HG02623 (cell line): ENCODE measurements at regions not wholly inside any gene's neighbourhood (a gene's known extent, or its start where the extent isn't known, plus 50 kb on each side); places are given as distances from the start of the nearest gene placed in this dataset.
"Not testable (repeated sequence)": the region's sequence is repeated elsewhere in the genome, so short reads cannot be mapped to it uniquely, and the experiment has no call there.

Experiments
- ATAC-seq: cut with Tn5 transposase; IDR thresholded peaks from one replicate; pipeline ENCODE4 v1.9.1; 2021; ENCODE audit warnings: moderate library complexity; ENCODE audit not compliant: unreplicated experiment

DNA sequence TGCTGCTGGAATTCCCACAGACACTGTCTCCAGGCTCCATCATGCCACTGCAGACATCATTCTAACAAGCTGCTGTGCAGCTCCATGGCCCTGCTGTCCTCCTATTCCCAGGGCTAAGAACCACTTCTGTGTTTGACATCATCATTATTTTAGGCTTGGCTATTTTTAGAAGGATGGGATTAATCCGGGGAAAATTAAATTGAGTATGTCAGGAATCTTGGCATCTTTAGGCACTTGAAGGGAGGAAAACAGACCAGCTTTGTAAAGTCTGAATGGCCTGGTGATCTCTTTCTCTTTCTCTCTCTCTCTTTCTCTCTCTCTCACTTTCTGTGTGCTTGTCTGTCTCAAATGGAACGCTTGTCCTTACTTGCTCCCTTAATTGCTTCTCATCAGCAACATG, 568.3 kb upstream of the FLRT2 start:
- ATAC-seq: no peak

DNA sequence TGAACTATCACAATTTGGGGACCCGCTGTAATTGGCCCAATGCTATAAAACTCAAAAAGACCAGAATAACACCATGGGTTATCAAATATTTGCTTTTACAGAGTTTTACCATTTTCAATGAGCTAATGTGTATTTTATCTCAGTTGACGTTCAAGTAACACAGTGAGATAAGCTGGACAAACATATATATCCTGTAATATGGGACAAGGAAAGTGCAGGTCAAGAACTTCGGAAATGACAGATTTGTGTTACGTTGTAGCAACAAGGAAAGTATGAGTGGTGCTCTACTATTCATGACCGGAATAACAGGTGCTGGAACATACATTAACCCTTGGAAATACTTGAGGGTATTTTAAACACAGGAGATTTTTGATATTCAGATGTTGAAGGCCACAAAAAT, 566.4 kb upstream of the FLRT2 start:
- no peak for ATAC-seq

DNA sequence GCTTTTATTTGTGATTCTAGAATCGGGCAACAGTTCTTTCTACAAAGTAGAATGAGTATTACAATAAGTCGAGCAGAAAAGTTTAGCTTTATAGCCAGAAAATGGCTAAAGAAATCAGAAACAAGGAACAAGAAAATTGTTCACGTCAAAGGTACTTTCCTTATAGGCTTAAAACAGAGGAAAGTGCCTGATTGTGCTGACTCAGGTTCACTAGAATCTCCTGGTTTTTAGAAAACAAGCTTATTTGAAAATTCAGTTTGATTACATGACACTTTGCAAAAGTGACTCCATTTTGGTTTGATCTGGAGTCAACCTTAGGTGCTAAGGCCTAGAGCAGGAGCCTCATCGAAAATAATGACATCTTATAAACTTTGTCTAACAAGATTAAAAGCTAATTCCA, 564.7 kb upstream of the FLRT2 start:
- no peak for ATAC-seq

GRCh38 chr14:84969501-84969900, 560.4 kb upstream of the FLRT2 start:
- no peak for ATAC-seq

DNA sequence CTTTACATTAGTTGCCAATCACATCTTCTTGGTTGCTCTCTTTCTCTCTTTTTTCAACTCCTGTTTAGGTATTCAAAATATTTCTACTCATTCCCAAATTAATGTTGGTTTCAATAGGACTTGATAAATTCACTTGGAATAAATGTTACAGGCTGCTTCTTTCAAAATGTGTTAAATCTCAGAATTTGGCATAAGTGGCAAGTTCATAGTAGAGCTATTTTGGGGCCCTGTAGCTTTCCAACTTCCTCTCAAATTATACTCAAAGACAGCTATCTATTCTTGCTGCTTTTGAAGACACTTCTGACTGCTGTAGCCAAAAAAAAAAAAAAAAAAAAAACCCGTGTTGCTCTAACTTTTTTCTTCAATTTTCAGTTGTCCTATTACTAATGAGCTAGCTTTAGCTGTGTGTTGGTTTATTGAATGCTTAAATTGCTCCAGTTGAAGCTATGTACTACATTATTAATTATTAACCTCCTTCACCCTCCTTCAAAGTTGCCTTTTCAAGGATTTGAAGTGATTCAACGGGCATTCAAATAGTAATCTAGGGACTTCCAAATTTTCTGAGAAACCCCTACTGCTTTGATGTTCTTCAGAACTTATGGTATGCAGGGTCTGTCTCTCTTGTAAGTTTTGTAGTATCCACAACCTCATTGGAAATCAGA, 554.6 kb upstream of the FLRT2 start:
- ATAC-seq: no peak

GRCh38 chr14:84976805-84977204, 553.1 kb upstream of the FLRT2 start:
- ATAC-seq: no peak

- no peak for ATAC-seq
Observed at GRCh38 chr14:84987042-84987441, 542.9 kb upstream of the FLRT2 start.

GRCh38 chr14:84988357-84988756, 541.6 kb upstream of the FLRT2 start:
- no peak for ATAC-seq

- ATAC-seq: no peak
Observed at GRCh38 chr14:84991021-84991420, 538.9 kb upstream of the FLRT2 start.

DNA sequence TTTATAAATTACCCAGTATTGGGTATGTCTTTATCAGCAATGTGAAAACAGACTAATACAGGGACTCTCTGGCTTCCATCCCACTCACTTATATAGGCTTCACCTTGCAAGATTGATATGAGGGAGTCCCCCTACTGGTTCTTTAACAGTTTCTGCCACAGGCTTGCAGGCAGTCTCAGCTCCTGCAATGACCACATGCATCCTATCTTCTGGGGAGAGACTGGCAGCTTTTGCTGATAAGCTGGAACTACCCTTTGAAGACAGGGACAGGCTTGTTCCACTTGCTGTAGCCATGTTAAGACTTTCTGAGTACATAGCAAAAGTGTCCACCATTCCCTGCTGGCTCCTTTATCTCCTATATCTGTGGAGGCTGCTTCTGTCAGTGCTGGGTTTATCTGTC, 531.7 kb upstream of the FLRT2 start:
- no peak for ATAC-seq

- no peak for ATAC-seq
Observed at GRCh38 chr14:85002846-85003245, 527.1 kb upstream of the FLRT2 start.

DNA sequence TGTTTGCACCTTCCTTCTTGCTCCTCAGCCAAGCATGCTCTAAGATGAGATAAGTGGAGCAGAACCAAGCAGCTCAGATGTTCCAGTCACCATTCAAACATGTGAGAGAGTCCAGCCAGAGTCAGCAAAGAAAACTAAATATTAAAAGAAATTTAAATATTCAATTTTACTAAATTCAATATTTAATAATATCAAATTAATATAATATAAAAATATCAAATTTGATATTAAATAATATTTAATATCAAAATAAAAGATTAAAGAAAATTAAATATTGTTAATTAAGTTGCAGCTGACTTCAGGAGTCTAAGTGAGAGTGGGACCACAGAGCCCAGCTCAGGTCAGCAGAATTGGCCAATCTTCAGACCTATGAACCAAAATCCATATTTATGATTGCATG, 526.1 kb upstream of the FLRT2 start:
- ATAC-seq: no peak

GRCh38 chr14:85009506-85009905, 520.4 kb upstream of the FLRT2 start:
- ATAC-seq: no peak

DNA sequence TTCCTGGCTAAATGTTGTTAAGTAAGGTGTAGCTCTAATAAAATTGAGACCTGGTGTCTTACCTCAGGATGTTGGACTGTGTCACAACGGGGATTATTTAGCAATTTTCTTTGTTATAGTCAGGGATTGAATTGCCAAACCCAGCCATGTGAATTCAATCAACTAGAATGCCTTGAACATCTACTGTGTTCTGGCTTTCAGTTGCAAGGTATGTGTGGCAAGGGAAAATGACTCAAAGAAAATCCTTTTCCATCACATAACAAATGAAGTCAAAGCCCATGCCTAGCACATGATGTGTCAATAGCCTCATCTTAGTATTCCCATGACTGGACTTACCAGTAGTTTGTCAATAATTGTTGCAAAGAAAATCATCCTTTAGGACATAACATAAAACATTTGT, 519.8 kb upstream of the FLRT2 start:
- no peak for ATAC-seq

DNA sequence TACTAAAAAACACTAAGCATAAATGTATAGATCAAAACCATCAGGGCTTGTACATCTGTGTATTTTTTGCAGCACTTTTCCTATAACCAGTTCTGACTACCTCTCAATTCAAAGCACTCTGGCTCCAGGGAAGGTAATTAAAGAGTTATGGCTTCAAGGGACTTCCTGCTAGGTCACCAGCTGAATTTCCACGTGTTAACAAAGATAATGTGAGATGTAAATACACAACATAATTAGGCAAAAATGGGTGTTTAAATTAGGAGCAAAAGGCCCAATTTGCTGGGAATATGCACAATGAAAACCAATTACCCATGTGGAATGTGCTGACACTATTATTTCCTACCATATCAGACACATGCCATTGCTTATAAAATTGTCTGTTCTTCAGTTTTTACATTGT, 513.4 kb upstream of the FLRT2 start:
- ATAC-seq: no peak

- ATAC-seq: not testable (repeated sequence)
Observed at GRCh38 chr14:85023866-85024265, 506.1 kb upstream of the FLRT2 start.

GRCh38 chr14:85024931-85025330, 505.0 kb upstream of the FLRT2 start:
- ATAC-seq: no peak

DNA sequence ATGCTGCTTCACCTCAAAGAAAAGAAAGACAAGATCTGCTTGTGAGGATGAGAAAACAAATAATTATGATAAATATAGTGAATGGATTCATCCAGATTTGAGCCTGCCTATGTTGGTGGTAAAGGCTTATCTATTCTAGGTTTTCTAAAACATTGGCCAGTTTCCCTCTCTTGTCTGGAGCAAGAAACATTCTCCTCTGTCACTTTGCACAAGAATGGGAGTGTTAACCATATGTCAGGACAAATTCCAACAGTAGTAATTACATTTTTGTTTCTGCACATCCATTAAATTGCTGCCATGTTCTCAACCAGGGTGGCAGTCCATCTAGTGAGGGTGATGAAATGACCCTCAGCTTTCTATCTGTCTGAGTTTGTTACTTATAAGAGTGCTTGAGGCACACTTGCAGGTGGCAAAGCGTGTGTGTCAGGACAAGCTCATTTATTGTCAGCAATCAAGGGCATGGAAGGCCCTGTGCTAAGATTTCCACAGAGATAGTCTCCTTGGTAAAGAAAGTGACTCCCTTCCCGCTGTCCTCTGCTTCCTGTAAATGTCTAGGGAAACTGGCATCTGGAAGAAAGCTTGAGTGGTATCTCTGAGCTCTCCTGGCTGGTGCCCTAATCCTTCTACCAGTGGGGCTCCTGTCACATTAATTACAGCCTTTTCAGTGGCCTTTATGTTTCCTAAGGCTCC, 502.1 kb upstream of the FLRT2 start:
- ATAC-seq: no peak

- no peak for ATAC-seq
Observed at GRCh38 chr14:85037411-85037810, 492.5 kb upstream of the FLRT2 start.

GRCh38 chr14:85038526-85039352, 491.2 kb upstream of the FLRT2 start:
- ATAC-seq: no peak

GRCh38 chr14:85039353-85039626, 490.7 kb upstream of the FLRT2 start:
- ATAC-seq: no peak

DNA sequence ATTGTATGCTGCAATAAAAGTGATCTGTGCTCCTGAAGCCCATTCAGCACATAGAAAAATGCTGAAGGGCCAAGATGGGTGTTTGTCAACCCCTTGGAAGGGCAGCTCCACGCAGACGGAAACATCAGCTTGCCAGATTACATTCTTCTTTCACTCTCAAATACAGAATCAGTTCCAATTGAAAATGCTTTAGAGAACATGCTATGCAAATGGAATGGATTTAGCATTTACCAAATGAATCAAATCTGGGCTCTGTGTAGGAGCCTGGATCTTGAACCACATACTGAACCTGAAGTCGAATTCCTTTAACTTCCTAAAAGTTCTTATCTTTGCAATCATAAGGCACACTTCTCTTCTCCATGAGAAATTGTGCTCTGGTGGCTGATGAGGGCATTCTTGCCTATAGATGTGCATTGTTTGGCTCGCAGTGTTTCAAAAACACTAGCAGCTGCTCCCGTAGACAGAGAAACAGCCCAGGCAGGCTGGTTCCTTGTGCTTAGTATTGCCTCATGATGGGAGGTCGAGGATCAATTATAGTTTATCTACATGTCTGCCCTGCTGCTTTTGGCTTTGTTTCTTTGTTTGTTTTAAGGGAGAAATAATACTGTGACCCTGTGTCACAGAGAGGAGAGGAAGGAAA, 489.8 kb upstream of the FLRT2 start:
- ATAC-seq: no peak
